Right renal cortex interstitium (tissue), 3 donors: ENCODE measurements at regions not wholly inside any gene's neighbourhood (a gene's known extent, or its start where the extent isn't known, plus 50 kb on each side); places are given as distances from the start of the nearest gene placed in this dataset.

Experiments used
- DNase-seq, 3 donors: peaks; one replicate each; pipeline ENCODE4 v3.0.0-alpha.2; 2013; ENCODE audit warnings: low read depth in 3 of 3, low spot score in 2 of 3

DNA sequence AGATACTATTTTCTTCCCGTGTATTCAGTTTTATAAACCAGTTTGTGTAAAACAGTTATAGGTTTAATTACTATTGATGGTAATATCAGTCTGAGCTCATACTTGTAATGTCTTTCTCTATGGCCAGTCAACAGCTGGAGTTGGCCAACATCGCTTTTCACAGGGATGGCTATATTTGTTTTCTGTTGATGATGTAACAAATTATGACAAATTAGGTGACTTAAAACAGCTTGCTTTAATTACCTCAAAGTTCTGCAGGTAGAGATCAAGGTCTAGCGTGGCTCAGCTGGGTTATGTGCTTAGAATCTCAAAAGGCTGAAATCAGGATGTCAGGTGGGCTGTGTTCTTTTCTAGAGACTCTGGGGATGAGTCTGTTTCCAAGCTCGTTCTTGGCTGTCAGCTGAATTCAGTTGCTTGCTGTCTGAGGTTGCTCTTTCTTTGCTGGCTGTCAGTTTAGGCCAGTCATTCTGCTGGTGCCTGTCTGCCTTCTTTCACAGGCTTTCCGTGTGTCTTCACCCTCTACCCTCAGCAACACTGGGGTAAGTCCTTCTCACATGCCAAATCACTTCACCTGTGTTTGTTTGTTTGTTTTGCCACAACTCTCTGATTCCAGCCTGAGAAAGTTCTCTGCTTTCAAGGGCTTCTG, 370.2 kb upstream of the E2F7 start:
- no peak for DNase-seq

DNA sequence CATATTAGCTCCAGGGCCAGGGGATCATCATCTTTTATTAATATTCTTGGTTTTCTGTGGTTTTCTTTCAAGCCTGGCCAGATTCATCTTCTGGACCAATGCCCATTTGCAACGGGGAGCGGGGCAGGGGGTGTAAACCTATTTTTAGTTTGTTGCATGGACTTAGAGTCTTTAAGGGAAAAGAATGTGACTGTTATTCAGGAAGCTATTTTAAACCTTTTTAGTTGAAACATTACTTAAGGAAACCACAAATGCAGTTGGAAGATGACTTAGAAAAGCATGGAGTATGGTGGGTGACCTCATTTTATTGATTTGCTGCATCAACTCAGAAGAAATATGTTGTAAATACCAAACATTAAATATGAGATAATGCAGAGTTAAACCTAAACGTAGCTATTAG, 368.4 kb upstream of the E2F7 start:
- no peak for DNase-seq

DNA sequence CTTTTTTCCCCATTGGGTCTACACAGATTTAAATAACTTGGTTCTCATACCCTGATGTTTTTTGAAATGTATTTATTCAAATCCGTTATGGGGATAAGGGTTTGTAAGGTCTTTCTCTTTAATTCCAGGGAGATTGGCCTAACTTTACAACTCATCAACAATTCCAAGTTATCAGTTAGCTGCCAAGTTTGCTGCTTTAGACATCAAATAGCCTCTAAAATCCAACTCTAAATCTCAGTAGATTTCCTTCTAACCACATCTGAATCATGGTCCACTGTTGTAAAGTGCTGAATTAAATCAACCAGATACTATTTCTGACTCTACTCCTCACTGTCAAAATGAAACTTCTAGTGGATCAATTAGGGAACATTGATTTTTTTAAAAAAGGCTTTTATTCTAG, 364.1 kb upstream of the E2F7 start:
- DNase-seq: no peak

DNA sequence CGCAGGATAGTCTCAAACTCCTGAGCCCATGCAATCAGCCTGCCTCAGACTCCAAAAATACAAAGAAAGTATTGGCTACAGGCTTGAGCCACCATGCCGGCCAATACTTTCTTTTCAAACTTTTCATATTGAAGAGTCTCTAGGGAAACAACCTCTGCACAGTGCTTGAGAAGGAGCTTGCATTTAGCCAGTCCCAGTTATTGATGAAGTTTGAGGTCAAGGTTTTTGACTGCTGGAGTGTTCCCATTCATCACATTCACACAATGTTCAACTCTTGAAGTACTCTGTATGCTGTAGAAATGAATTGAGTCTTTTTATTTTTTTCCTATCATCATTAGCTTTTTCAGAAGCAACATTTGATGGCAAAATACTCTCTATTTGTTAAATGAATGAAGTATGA, 355.8 kb upstream of the E2F7 start:
- DNase-seq: no peak

DNA sequence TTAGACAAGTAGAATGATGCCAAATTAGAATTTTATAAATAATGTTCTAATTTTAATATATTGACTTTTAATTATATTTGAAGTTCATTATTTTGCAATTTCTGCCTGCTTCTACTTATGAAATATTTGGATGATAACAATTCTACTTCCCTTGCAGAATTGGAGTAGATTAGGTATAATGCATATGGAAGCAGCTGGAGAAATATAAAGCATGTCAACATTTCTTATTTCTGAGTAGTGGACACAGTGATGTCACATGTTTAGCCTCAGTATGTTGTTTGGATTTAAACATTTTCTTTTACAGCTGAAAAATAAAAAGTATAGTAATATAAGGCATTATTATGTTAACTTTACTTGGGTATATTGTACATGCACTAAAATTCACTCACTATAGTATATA, 344.2 kb upstream of the E2F7 start:
- no peak for DNase-seq

DNA sequence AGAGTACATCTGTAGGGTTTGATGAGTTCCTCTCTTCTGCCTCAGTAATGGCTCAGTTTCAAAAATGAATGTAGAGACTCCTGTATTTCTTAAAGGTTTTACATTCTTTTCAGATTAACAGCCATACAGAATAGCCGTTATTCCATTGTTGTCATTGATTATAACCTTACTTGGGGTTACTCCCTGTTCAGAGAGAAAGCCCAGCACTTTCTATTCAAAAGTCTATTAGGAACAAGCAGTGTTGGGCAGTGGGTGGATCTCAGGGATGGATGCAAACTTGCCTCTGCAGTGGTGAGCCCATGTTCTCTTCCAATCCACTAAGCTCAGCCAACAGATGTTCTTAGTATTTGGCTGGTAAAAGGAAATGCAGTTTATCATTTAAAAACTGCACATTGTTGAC, 342.6 kb upstream of the E2F7 start:
- no peak for DNase-seq

DNA sequence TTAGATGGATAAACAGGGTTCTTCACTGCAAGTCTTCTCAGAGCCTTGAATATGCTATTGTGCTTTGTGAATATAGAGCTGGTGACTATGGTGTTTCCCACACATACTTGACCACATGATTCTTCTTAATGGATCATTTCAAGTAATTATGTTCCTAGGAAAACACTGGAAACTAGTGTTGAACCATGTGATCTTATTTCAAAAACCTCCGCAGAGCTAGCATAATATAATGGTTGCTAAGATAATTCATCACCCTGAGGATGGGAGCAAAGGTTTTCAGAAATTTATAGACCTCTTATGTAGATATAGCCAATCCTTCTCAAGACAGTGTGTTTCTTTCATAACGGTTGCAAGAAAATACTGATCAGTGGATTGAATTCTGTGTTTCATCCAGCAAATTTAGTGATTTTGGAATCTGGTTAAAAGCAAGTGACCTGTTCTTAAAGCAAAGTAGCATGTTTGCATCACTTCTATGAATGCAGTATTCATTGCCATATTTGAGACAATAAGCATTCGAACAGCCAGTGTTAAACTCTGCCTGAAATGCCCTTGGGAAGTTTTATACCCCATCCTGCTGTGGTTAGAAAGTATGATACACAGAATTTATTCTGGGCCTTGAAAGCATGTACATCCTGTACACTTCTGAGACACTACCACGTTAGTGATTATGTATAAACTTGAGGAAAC, 341.0 kb upstream of the E2F7 start:
- no peak for DNase-seq

DNA sequence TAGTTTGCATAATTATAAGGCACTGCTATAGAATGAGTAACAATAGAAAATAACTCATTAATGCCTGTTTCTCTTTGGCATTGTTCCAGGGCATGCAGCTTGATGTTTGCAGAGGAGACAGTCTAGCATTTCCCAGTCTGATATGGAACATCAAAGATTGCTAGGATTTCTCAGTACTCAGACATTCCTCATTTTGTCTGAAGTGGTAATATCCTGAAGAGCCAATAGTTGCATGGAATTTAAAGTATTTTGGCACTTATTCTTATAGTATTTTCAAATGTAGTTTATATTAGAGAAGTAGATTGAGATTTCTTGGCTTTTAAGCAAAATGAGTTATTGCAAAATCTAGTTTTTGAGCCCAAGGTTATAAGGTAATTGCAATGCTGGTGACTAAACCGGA, 337.3 kb upstream of the E2F7 start:
- no peak for DNase-seq

DNA sequence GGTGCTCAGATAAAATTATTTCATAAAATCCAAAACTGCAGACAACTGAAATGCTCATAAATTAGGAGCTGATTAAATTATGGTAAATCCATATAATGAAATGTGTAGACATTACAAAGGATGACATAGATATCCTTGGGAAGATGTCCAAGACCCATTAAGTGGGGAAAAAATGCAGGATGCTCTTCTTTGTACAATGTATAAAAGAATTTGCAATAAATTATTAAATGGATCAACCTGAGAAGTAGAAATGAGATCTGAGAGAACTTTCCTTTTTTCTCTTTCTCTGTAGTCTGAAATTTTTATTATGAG, 336.4 kb upstream of the E2F7 start:
- no peak for DNase-seq

DNA sequence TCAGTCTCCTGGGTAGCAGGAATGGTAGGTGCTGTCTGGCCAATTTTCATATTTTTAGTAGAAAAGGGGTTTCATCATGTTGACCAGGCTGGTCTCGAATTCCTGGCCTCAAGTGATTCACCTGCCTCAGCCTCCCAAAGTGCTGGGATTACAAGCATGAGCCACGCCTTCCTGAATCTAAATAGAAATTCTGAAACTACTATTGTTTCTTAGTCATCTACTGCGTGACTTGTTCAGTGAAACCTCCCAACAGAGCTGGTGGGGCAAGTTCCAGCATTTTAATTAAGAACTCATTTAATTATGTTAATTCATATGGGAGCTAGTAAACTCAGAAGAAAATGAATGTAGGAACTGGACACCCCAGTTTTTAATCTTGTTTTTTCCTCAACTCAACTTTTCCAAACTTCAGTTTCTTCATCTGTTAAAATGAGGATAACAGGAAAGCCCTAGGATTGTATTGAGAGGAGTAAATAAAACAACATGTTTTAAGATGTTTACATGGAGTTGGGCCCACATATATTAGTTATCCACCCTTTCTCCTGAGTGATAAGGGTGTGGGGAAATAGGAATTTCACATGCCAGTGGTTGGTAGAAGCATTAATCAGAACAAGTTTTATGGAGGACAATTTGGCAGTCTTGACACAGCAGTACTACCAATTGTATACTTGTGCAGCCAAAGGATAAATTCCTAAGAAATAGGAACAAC, 335.8 kb upstream of the E2F7 start:
- no peak for DNase-seq

DNA sequence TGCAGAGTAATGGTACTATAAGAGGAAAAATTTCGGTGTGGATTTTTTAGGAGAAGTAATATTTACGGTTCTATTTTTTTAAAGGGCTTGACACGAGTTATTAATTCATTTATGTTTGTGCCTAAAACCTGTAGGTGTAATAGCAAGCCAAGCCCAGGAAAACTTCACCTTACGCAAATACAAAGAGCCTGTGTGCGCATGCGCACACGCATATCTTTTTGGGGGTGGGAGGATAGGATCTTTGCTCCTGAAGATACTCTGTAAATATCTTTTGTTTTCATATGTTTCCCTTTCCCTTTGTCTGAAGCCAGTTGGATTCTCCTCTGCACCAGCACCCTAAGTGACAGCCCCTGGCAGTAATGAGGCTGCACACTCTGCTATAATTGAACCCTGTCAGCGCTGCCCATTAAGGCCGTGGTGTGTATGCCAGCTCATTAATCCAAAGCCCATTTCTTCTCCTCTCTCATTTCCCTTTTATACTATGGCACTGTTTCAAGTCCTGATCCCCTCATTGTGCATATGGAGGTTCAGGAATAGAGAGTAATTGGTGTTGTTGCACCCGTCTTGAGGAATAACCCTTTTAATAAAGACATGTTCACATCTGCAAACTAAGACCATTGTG, 327.2 kb upstream of the E2F7 start:
- no peak for DNase-seq

DNA sequence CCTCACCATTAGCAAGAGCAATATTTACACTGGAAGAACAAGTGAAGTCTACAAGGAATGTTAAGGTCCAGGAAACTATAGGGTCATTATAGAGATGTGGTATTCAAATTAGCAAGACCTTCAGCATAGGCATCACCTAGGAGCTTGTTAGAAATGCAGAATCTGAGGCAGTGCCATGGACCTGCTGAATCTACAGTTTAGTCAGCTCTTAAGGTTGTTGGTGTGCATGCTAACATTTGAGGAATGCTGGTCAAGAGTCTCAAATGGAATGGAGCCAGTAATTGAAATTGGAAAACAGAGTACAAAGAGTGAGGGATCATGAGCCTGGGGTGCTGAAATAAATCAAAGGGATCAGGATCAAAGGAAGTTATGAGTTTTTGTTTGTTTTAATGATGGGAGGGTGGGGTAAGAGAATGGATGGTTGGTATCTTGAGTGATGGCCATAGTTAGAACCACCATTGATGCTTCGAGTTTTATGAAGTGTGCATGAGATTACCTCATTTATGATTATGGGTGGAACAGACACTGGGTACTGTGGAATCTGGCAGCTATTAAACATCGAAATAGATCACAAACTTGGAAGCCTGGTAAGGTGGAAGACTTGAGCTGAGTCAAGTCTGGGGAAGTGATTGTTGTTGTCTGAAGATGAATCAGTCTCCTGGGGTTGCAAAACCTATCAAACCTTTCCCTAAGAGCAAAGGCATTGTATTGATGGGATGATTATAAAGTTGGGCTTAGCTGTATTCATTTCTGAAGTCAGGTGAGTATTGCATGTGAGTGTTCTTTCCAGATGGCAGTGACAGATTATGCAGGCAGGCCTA, 323.3 kb upstream of the E2F7 start:
- DNase-seq: no peak

DNA sequence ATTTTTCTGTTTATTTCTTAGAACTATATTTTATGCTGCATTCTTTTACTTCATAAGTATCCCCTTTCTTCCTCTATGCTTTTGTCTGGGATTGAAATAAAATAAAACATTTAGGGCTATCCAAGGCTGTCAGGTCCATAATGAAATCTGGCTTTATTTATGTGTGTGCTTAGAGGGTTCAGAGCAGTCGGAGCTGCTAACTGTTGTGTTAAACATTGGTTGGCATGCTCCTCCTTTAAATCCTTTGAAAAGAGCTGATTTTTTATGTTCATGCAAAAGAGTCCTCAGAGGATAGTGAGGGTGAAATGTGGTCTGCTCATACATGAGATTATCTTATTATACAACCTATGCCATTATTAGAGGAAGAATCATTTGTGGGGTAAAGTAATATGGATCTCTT, 322.3 kb upstream of the E2F7 start:
- DNase-seq: no peak

DNA sequence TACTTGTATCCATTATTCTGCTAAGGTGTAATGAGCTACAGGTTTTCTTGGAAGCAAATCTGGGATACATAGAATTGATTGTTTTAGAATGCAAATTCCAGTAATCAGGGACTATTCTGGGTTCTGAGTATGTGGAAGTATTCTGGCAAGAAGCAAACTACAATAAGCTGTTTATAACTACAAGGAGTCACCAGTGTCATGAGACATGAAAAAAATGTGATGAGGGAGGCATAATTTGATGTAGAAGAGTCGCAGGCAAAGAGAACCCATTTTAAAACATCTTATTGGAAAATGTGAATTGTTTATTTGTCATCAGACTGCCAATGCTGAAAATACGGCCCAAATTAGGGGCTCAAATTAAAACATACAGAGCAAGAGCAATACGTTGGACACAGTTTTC, 321.8 kb upstream of the E2F7 start:
- DNase-seq: no peak

DNA sequence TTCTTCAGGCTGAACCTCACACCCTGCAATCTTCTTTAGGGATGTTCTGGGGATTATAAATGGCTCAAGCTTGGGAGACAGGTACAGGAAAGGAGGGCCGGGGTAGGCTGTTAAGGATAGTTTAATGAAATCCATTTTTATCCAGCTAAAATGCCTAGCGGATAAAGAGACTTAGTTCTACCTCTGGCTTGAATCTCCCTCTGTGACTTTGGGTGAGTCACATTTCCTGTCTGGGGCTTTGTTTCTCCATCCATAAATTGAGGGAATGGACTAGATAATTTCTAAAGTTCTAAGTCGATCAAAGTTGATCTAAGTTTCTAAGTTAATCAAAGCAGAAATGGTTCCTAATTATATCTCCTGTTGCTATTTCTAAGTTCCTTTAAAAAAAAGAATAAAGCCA, 319.6 kb upstream of the E2F7 start:
- no peak for DNase-seq

DNA sequence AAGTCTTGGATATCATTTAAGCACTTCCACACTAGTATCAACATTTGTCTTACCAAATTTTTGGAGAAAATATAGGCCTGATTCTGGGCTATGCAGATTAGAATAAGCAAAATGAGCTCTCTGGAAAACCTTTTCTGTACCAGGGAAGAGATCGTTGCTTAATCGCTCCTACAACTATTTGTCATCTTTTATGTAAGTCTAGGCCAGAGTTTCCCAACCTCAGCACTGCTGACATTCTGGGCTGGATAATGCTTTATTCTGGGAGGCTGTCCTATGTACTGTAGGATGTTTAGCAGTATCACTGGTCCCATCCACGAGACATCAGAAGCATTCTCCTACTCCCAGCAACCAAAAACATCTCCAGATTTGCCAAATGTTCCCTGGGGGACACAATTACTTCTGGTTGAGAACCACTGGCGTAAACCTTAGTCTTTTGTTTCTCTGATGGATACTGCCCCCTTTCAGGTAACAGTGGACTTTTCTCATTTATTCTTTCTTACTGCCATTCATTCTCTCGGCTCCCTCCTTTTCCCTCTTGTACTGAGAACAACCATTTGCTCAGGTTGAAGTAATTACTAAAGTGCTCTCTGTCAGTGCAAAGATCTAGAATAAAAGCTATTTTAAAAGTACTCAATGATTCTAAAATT, 316.9 kb upstream of the E2F7 start:
- DNase-seq: no peak

DNA sequence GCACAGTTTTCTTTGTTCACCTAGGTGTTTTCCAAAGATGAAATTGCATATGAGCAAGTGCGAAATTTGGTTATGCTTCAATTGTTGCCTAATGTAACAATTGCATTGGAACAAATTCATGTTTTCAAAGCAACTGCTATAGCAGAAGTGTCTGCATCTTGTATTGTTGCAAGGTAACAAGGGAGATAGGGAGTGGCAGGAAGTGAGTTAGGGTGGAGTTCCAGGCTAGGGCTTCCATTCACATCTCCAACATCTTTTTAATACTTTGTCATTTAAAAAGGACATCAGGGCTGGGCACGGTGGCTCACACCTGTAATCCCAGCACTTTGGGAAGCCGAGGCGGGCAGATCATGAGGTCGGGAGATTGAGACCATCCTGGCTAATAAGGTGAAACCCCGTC, 312.3 kb upstream of the E2F7 start:
- DNase-seq: no peak

DNA sequence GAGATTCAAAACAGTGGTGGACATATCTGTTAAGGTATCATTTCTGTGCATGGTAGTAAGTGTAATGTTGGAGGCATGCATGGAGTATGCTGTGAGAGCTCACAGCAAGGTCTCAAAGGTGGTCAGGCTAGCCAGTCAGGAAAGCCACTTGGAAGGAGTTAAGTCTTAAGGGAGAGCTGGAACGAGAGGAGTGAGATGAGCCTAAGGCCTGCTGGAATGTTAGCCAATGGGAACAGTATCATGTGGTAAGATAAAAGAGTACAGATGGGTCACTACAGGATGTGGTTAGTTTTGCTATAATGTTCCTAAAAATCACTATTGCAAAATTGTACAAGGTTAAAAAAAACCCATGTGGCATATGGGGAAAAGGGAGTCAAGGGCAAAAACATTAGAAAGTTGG, 311.7 kb upstream of the E2F7 start:
- DNase-seq: no peak

DNA sequence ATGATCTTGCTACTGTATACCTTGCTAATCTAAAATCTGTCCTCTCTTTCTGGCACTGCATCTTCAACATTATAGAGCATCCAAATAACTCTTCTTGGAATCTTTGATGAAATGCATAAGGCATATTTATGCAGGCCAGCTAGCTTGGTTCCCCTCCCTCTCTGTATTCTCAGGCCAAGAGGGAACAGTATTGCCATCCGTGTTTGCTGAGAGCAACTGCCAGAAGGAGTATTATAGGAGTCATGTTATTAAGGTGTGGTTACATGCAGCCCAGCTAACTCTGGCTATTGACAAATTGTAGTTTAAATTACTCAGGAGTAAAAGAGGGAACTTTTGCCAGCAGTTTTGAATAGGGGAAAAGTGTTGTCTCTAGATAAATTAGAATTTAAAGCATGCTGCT, 309.3 kb upstream of the E2F7 start:
- DNase-seq: no peak

DNA sequence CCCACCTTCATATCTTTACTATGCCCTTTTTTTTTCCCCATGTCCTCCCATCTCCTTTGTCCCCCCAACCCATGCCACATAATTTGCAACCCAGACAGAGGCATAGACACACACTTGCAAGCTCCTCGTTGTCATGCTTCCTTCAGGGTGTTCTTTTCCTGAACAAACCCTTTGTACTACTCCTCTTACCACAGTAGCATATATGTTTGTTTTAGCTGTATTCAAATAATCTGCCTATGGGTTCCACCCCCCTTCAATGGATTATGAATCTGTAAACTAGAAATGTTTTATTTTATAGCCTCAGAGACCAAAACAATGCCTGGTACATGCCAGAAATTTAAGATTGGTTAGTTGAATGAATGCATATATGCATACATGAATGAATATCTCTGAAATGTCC, 307.1 kb upstream of the E2F7 start:
- DNase-seq: no peak

DNA sequence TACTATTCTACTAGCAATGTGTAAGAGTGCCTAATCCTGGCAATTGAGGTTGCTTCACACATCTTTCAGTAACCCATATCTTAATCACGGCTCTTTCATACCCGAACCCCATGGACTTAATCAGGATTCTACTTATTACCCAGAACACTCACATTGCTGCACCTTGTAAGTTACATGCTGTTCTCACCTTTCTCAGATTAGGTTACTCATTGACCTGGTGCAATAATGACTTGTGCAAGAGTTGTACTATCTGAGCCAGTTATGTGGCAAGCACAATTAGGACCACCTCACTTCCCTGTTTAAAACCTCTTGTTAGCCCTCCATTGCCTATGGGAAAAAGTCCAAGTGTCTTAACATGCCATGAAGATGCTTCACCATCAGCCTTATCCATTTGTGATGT, 306.7 kb upstream of the E2F7 start:
- no peak for DNase-seq
